HG03354 (cell line): ENCODE measurements at regions not wholly inside any gene's neighbourhood (a gene's known extent, or its start where the extent isn't known, plus 50 kb on each side); places are given as distances from the start of the nearest gene placed in this dataset.

Experiments
- ATAC-seq: cut with Tn5 transposase; IDR thresholded peaks from one replicate; pipeline ENCODE4 v1.9.1; 2021; ENCODE audit warnings: mild to moderate bottlenecking; ENCODE audit not compliant: unreplicated experiment, poor library complexity, severe bottlenecking

GRCh38 chr7:17589671-17590070 lies 291.2 kb downstream of the AHR start:
- no peak for ATAC-seq

DNA sequence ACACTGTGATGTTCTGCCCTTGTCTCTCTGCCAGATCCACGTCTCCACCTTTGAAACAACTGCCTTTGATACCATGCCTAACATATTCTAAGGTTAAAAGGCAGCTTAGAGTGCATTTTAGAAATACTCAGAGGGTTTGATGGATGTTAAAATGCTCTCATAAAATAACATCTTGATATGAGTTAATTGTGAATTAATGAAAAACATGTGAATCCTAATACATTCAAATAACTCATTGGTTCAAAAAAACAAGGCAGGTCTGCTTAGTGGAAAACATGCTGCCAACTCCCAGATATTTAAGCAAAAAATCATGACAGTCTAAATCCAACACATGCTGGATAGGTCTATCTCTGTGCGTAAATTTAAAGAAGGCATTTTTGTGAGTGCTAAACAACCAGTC lies 291.8 kb downstream of the AHR start:
- no peak for ATAC-seq

DNA sequence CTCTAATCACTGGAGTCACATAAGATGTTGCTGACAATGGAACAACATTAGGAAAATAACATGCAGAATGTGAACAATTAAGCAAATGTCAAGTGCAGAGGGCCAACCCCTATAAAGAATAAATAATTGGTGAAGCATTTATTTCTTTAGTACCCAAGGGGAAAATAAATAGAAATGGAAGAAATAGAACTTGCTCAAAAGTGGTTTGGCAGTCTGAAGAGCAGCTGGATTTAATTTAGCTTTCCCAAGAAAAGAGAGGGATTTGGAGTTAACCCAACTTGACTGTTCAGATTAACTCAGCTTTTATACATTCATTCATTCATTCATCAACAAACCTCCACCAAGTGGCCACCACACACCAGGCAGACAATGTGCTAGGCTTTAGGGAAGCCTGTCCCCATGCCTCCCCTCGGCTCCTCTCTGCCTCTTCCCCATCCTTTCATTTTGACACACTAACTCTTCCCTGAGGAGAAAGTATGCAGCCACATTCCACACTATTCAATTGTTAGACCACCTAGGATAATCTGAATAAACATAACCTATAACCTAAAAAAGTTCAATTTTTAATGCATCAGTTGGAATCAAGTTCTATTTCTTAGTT lies 295.5 kb downstream of the AHR start:
- ATAC-seq: no peak

DNA sequence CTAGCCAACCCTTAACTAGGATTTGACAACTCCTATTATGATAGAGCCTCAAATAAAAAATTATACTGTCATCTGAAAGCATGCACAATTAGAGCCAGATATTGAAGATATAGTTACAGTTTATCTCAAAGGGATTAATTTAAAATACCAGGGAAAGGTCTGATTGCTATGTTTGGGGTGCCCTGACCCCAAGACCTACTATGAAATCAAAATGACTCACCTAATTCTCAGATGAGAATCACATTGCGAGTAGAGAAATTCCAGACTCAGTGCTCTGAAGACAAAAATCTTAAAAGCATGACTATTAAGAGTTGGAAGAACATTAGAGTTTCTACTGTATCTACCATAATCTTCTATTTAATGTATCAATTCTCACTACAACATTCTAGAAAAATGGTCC lies 297.1 kb downstream of the AHR start:
- no peak for ATAC-seq

DNA sequence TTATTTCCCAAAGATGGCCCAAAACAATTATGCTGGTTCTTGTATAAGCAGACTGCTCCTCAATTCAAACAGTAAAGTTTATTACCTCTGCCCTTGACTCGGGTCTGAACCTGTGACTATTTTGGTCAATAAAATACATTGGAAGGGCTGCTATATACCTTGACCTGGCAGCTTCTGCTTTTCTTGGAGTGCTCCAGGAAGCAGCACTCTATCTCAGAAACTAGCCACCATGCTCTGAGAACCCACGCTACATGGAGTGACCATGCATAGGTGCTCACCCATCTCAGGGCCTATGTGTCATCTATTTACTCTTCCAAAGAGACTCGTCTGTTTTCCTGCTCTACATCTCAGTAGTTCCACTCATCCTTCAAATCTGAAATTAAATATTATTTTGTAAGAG lies 299.9 kb downstream of the AHR start:
- no peak for ATAC-seq

DNA sequence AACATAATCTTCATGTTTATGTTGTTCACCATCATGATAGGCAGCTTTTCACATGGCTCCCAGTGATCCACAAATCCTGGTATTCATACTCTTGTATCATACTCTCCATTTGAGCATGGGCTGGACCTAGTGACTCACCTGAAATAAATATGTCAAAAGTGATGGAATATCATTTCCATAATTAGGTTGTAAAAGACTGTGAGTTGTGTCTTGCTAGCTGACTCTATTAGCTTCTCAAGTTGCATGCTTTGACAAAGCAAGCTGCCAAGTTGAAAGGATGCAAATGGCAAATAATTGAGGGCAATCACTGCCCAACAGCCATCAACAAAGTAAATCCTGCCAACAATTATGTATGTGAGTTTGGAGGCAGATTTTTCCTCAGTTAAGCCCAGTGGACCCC lies 300.4 kb downstream of the AHR start:
- ATAC-seq: no peak

DNA sequence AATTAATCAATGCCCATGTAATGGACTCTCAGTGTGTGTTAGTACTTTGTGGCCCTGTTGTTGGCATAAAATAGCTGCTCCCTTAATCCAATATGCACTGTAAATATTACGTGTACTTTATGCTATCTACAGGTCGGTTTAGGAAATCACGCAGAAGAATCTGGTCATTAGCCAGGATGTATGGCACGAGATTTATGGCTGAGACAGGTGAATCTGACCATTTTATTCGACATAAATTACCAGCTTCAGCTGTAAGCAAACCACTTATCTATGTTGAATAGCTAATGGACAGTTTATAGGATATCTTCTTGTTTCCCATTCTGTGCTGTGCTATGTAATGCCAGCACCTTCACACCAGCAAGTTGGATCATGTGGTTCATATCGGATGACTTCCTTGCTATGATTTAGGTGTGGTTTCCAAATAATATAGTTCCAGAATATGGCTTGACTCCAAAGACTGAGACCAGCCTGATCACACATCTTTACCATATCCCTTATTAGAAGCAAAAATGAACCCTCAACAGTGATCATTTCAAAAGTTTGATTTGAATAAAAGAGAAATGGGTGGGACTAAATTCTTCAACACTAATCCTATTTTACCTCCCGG lies 301.4 kb downstream of the AHR start:
- ATAC-seq: no peak

GRCh38 chr7:17600340-17600752 lies 301.9 kb downstream of the AHR start:
- ATAC-seq: no peak

DNA sequence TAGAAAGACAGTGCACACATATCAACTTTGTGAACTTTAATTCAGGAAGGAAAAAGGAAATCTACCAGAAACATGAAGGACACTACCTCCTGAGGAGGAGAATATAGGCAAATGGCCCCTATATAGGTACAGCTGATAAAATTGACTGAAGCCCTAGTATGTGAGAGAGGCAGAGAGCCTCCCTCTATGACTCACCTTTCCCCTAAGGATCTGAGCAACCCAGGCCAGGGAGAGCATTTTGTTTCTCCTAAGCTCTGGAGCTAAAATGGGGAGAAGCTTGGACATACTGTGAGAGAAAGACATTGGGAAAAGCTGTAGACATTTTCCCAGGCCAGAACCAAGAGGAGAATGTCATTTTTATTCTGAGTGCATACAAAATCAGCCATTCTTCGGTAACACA lies 303.5 kb downstream of the AHR start:
- no peak for ATAC-seq

GRCh38 chr7:17608114-17608833 lies 309.8 kb downstream of the AHR start:
- no peak for ATAC-seq

DNA sequence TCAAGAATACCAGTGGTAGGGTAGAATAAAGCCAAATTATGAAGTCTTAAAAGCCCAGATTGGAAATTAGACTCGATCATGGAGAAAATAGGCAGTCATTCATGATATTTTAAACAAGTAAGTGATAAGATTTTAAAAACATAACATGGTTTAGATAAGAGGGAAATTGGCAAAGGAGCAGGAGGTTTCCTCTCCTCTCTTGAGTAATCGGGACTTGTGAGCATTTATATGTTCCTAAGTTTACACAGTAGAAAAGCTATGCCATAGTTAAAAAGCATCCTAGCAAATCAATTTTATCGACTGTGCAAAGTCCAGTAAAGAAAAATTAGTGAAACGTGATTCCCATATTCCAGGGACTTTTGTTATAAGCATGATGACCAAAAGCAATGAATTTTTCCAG lies 313.2 kb downstream of the AHR start:
- ATAC-seq: no peak

- ATAC-seq: no peak
Observed at GRCh38 chr7:17613338-17614041, 315.0 kb downstream of the AHR start.

GRCh38 chr7:17617380-17617779 lies 318.9 kb downstream of the AHR start:
- no peak for ATAC-seq

DNA sequence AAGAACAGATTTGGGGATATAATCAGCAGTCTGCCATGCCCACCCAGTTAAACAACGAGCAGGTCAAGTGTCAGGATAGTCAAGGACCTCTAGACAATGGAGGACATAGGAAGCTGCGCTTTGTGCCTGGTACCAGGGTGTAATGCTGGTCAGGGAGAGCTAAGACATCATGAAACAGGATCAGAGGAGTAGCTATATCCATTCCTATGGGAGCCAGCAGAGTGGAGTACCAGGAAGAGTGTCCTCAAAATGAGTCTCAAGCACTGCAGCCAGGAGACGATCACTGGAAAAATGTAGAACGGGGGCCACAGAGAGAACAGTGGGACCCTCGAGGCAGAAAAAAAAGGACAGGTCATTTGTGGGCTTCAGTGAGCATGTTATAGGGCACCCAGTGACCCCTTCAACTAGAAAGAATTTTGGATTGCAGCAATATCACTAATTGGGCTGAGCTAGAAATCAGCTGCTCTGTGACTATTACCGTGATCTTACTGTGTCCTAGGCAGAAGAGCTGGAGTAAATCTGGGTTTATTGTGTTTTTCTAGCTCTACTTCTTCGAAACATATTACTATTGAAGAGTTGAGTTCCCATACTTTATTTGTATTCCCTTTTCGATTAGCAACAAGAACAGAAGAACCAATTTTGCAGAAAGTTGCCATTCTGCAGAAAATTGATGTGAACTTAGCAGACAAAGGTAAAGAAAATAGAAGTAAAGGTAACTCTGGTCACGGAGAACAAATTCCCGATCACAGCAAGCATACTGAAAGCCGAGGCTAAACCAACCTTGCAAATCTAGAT lies 319.6 kb downstream of the AHR start:
- ATAC-seq: no peak

- ATAC-seq: no peak
Observed at GRCh38 chr7:17618652-17618974, 320.2 kb downstream of the AHR start.

DNA sequence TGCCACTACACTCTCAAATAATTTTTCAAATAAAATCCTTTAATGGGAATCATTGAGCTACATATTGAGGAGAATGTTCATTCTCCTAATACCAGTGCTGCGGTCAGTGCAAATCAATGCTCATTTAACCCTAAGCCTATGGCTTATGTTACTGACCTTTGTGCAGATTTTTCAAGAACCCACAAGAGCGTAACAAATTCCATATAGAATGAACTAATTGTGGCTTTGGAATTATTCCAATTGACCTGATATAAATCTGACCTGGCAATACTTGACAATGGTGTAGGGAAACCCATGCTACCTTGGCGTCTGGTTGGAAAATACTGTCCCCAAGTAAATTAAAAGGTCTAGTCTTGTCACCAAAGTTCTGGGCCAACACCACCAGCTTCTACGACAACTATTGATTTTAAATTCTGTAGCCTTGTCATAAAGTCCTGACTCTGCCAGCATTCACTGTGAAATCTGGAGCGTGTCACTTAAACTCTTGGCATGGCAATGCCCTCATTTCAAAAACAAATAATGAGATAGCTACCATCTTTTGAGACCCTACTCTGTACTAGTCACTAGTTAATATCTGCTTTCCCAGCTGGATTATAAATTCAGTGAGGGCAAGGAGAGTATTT lies 320.9 kb downstream of the AHR start:
- ATAC-seq: no peak

GRCh38 chr7:17620566-17620965 lies 319.7 kb downstream of the SNX13 start:
- ATAC-seq: no peak

DNA sequence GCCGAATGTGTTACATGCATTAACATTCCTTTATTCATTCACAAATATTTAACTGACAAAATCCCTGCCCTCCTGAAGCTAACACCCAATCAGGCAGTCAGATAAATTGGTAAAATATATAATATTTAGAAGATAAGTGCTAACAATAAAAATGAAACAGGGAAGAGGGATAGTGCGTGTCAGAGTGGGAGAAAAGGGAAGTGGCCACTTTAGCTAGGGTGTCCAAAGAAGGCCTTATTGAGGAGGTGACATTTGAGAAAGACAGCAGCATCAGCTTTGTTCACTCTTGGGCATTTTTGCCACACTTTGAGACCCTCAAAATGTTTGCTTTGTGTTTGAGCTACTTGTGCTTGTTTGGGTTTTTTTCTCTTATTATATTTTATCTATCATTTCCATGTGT lies 317.8 kb downstream of the SNX13 start:
- no peak for ATAC-seq

- no peak for ATAC-seq
Observed at GRCh38 chr7:17623546-17624185, 316.6 kb downstream of the SNX13 start.
